Activated naive CD4-positive, alpha-beta T cell treated with anti-CD3 and anti-CD28 coated beads, Interleukin-2, amount 50 U/mL, for 24 hours (primary cell): ENCODE measurements at regions not wholly inside any gene's neighbourhood (a gene's known extent, or its start where the extent isn't known, plus 50 kb on each side); places are given as distances from the start of the nearest gene placed in this dataset.

Source experiments
- H3K27ac Mint-ChIP-seq: one replicate; pipeline ENCODE4 v1.8.0; 2021; ENCODE audit warnings: mild to moderate bottlenecking, mixed read lengths
- H3K27me3 Mint-ChIP-seq: one replicate; pipeline ENCODE4 v1.8.0; 2021; ENCODE audit warnings: mixed read lengths
- H3K36me3 Mint-ChIP-seq: one replicate; pipeline ENCODE4 v1.8.0; 2021; ENCODE audit warnings: mixed read lengths
- H3K4me1 Mint-ChIP-seq: one replicate; pipeline ENCODE4 v1.8.0; 2021; ENCODE audit warnings: mixed read lengths
- H3K4me3 Mint-ChIP-seq: one replicate; pipeline ENCODE4 v1.8.0; 2021; ENCODE audit warnings: mild to moderate bottlenecking, mixed read lengths
- H3K9me3 Mint-ChIP-seq: one replicate; pipeline ENCODE4 v1.8.0; 2021; ENCODE audit warnings: mixed read lengths

DNA sequence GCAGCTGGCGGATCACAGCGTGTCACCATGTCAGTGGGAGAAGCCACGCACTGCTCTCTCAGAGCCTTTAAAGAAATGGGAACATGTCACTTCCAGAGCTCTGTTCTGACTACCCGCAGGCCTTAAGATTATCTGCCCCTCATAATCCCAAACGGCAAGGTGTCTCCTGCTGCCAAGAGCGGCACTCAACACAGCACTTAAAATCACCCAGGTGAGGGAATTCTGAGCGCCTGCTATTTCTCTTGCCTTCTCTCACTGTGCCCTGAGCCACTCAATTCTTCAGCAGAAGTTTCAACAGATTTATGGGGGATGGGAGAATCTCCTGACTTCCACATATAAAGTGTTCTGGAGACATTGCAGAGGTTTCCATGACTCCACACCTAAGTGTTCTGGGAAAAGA lies 137.9 kb downstream of the LMO4 start:
- no peak overlapping the region for H3K27ac Mint-ChIP-seq
- no peaks in the 10 kb centered on the region for H3K9me3 Mint-ChIP-seq
- peaks cover 5% of the 10 kb centered on the region for H3K27me3 Mint-ChIP-seq
- H3K36me3 Mint-ChIP-seq = no peaks in the 10 kb centered on the region
- no peaks in the 10 kb centered on the region for H3K4me1 Mint-ChIP-seq
- no peak overlapping the region for H3K4me3 Mint-ChIP-seq

DNA sequence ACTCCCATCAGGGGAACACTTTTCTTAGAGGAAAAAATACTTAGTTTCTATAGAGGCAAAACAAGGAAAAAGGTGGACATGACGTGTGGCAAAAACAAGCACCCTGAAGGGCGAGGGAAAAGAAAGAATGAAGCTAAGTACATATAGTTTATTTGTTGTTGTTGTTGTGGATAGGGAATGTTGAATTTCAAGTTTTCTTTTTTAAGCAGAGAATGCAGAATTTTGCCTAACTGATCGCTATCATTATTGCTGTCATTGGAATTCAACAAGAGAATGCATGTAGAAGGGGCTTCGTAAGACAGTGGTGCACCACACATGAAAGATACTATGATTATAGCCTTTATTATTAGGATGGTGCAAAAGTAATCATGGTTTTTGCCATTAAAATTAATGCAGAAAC lies 144.0 kb downstream of the LMO4 start:
- no peak overlapping the region for H3K27ac Mint-ChIP-seq

GRCh38 chr1:87473203-87473661 lies 144.6 kb downstream of the LMO4 start:
- Mint-ChIP-seq H3K4me1 (no peaks in the 10 kb centered on the region), H3K4me3 (no peak overlapping the region), H3K9me3 (no peaks in the 10 kb centered on the region), H3K27me3 (no peaks in the 10 kb centered on the region), H3K36me3 (no peaks in the 10 kb centered on the region), H3K27ac (no peak overlapping the region)

More for the DNA sequence above, 144.0 kb downstream of the LMO4 start:
- Mint-ChIP-seq H3K4me3 (no peak overlapping the region), H3K27me3 (no peaks in the 10 kb centered on the region), H3K9me3 (no peaks in the 10 kb centered on the region), H3K36me3 (no peaks in the 10 kb centered on the region), H3K4me1 (no peaks in the 10 kb centered on the region)

GRCh38 chr1:87474098-87474497 lies 145.4 kb downstream of the LMO4 start:
- no peak overlapping the region for H3K4me3 Mint-ChIP-seq
- H3K27ac Mint-ChIP-seq = no peak overlapping the region
- no peaks in the 10 kb centered on the region for H3K9me3 Mint-ChIP-seq
- H3K4me1 Mint-ChIP-seq = no peaks in the 10 kb centered on the region
- no peaks in the 10 kb centered on the region for H3K27me3 Mint-ChIP-seq
- no peaks in the 10 kb centered on the region for H3K36me3 Mint-ChIP-seq

- no peak overlapping the region for H3K4me3 Mint-ChIP-seq
- H3K4me1 Mint-ChIP-seq = no peaks in the 10 kb centered on the region
- H3K27me3 Mint-ChIP-seq = no peaks in the 10 kb centered on the region
- H3K9me3 Mint-ChIP-seq = no peaks in the 10 kb centered on the region
- H3K27ac Mint-ChIP-seq = no peak overlapping the region
- no peaks in the 10 kb centered on the region for H3K36me3 Mint-ChIP-seq
Observed at GRCh38 chr1:87478231-87478630, 149.6 kb downstream of the LMO4 start.

- Mint-ChIP-seq H3K27me3 (no peaks in the 10 kb centered on the region), H3K36me3 (no peaks in the 10 kb centered on the region), H3K4me3 (no peak overlapping the region), H3K4me1 (no peaks in the 10 kb centered on the region), H3K9me3 (no peaks in the 10 kb centered on the region), H3K27ac (no peak overlapping the region)
Observed at GRCh38 chr1:87495147-87495546, 166.5 kb downstream of the LMO4 start.

GRCh38 chr1:87495870-87496269 lies 167.2 kb downstream of the LMO4 start:
- Mint-ChIP-seq H3K36me3 (no peaks in the 10 kb centered on the region), H3K27me3 (no peaks in the 10 kb centered on the region), H3K4me3 (no peak overlapping the region), H3K27ac (no peak overlapping the region), H3K4me1 (no peaks in the 10 kb centered on the region), H3K9me3 (no peaks in the 10 kb centered on the region)

- Mint-ChIP-seq H3K4me3 (no peak overlapping the region), H3K9me3 (no peaks in the 10 kb centered on the region), H3K27me3 (no peaks in the 10 kb centered on the region), H3K4me1 (no peaks in the 10 kb centered on the region), H3K36me3 (no peaks in the 10 kb centered on the region), H3K27ac (no peak overlapping the region)
Observed at GRCh38 chr1:87497380-87498203, 168.9 kb downstream of the LMO4 start.

GRCh38 chr1:87501738-87502137 lies 173.1 kb downstream of the LMO4 start:
- Mint-ChIP-seq H3K4me3 (no peak overlapping the region), H3K27me3 (no peaks in the 10 kb centered on the region), H3K27ac (no peak overlapping the region), H3K36me3 (no peaks in the 10 kb centered on the region), H3K9me3 (no peaks in the 10 kb centered on the region), H3K4me1 (no peaks in the 10 kb centered on the region)

GRCh38 chr1:87505391-87505983 lies 176.8 kb downstream of the LMO4 start:
- no peak overlapping the region for H3K27ac Mint-ChIP-seq
- H3K4me1 Mint-ChIP-seq = no peaks in the 10 kb centered on the region
- no peak overlapping the region for H3K4me3 Mint-ChIP-seq
- H3K36me3 Mint-ChIP-seq = no peaks in the 10 kb centered on the region
- no peaks in the 10 kb centered on the region for H3K9me3 Mint-ChIP-seq
- no peaks in the 10 kb centered on the region for H3K27me3 Mint-ChIP-seq

- no peak overlapping the region for H3K4me3 Mint-ChIP-seq
- no peak overlapping the region for H3K27ac Mint-ChIP-seq
- no peaks in the 10 kb centered on the region for H3K36me3 Mint-ChIP-seq
- no peaks in the 10 kb centered on the region for H3K4me1 Mint-ChIP-seq
- H3K27me3 Mint-ChIP-seq = no peaks in the 10 kb centered on the region
- H3K9me3 Mint-ChIP-seq = no peaks in the 10 kb centered on the region
Observed at GRCh38 chr1:87506147-87506546, 177.5 kb downstream of the LMO4 start.

GRCh38 chr1:87508247-87508787 lies 179.6 kb downstream of the LMO4 start:
- Mint-ChIP-seq H3K4me1 (no peaks in the 10 kb centered on the region), H3K27me3 (no peaks in the 10 kb centered on the region), H3K9me3 (no peaks in the 10 kb centered on the region), H3K27ac (no peak overlapping the region), H3K4me3 (no peak overlapping the region), H3K36me3 (no peaks in the 10 kb centered on the region)

- Mint-ChIP-seq H3K36me3 (no peaks in the 10 kb centered on the region), H3K4me1 (no peaks in the 10 kb centered on the region), H3K27me3 (peaks cover 4% of the 10 kb centered on the region), H3K4me3 (no peak overlapping the region), H3K27ac (no peak overlapping the region), H3K9me3 (no peaks in the 10 kb centered on the region)
Observed at GRCh38 chr1:87510540-87510939, 181.9 kb downstream of the LMO4 start.

DNA sequence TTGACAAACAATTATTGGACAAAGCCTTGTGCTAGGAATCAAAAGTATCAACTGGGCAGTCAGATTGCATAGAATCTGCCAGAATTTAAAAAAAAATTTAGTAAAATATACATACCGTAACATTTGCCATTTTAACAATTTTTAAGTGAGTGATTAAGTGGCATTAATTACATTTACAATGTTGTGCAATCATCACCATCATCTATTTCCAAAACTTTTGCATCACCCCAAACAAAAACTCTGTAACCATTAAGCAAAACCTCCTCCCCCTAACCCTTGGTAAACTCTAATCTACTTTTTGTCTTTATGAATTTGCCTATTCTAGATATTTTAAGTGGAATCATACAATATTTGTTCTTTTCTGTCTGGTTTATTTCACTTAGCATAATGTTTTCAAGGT lies 182.8 kb downstream of the LMO4 start:
- H3K27me3 Mint-ChIP-seq = peaks cover 4% of the 10 kb centered on the region
- no peak overlapping the region for H3K27ac Mint-ChIP-seq
- no peaks in the 10 kb centered on the region for H3K4me1 Mint-ChIP-seq
- no peaks in the 10 kb centered on the region for H3K9me3 Mint-ChIP-seq
- no peak overlapping the region for H3K4me3 Mint-ChIP-seq
- no peaks in the 10 kb centered on the region for H3K36me3 Mint-ChIP-seq

DNA sequence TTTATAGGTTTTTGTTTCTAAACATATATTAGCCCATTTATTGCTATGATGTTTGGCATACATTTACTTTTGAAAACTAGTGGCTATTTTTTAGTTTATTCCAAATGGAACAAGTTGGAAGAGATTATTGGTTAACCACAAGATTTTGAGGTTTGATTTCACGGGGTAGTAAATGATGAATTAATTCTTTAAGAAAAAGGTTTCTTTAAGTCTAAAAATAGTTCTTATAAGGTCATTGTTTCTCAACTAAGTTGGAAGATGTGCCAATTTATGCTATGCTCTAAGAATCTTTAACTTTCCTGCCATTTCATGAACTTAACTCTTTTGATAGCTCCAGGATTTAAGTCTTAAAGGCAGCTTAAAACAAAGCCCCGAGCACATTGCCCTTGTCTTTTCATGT lies 183.8 kb downstream of the LMO4 start:
- Mint-ChIP-seq H3K4me3 (no peak overlapping the region), H3K9me3 (no peaks in the 10 kb centered on the region), H3K27ac (no peak overlapping the region), H3K4me1 (no peaks in the 10 kb centered on the region), H3K27me3 (peaks cover 4% of the 10 kb centered on the region), H3K36me3 (no peaks in the 10 kb centered on the region)

GRCh38 chr1:87513255-87513654 lies 184.6 kb downstream of the LMO4 start:
- Mint-ChIP-seq H3K9me3 (no peaks in the 10 kb centered on the region), H3K4me3 (no peak overlapping the region), H3K27me3 (peaks cover 4% of the 10 kb centered on the region), H3K36me3 (no peaks in the 10 kb centered on the region), H3K27ac (no peak overlapping the region), H3K4me1 (no peaks in the 10 kb centered on the region)
